NB4 (cell line): ENCODE measurements at regions not wholly inside any gene's neighbourhood (a gene's known extent, or its start where the extent isn't known, plus 50 kb on each side); places are given as distances from the start of the nearest gene placed in this dataset.

ENCODE experiments used
- MAX ChIP-seq: IDR thresholded peaks from 2 replicates; pipeline ENCODE4 v1.6.1; 2011; ENCODE audit warnings: low read depth, low read length
- MYC ChIP-seq: IDR thresholded peaks from 2 replicates; pipeline ENCODE4 v1.6.1; 2011; ENCODE audit warnings: low read depth, low read length
- POLR2A ChIP-seq: IDR thresholded peaks from 2 replicates; pipeline ENCODE4 v1.6.1; 2011; ENCODE audit warnings: mild to moderate bottlenecking; ENCODE audit not compliant: insufficient read length; ENCODE audit errors: extremely low read depth
- TF ChIP-seq, protein P1 (sequence below): IDR thresholded peaks from one replicate; pipeline ENCODE4 v1.5.1; 2012; ENCODE audit warnings: low read depth, low read length

DNA sequence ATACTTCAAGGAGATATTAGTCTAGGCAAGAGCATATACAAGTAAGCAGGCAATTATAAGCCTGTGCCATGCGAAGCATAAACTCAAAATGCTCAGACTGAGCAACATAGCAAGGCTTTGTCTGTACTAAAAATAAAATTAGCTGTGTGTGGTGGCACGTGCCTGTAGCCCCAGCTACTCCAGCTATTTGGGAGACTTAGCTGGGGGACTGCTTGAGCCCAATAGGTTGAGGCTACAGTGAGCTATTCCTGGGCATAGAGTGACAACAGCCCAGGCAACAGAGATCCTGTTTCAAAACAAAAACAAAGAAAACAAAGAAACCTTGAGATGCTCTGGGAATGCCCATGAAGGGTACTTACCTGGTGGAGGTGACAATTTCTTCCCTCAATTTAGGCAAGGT is 130.5 kb upstream of the ZNF608 start:
- TF ChIP-seq, protein P1, sequence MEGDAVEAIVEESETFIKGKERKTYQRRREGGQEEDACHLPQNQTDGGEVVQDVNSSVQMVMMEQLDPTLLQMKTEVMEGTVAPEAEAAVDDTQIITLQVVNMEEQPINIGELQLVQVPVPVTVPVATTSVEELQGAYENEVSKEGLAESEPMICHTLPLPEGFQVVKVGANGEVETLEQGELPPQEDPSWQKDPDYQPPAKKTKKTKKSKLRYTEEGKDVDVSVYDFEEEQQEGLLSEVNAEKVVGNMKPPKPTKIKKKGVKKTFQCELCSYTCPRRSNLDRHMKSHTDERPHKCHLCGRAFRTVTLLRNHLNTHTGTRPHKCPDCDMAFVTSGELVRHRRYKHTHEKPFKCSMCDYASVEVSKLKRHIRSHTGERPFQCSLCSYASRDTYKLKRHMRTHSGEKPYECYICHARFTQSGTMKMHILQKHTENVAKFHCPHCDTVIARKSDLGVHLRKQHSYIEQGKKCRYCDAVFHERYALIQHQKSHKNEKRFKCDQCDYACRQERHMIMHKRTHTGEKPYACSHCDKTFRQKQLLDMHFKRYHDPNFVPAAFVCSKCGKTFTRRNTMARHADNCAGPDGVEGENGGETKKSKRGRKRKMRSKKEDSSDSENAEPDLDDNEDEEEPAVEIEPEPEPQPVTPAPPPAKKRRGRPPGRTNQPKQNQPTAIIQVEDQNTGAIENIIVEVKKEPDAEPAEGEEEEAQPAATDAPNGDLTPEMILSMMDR: no peak
- TF ChIP-seq POLR2A (no peak), MAX (no peak), MYC (no peak)
